GM12878 (cell line): ENCODE measurements at regions not wholly inside any gene's neighbourhood (a gene's known extent, or its start where the extent isn't known, plus 50 kb on each side); places are given as distances from the start of the nearest gene placed in this dataset.

Experiments used
- ASH2L ChIP-seq: fragments of 300-600, 200-600 bp; sonication (generic); IDR thresholded peaks from 2 replicates; pipeline ENCODE4 v1.6.1; 2017; ENCODE audit warnings: low read depth, mild to moderate bottlenecking, borderline replicate concordance
- CEBPB ChIP-seq, 2 experiments: fragments of 150-350 bp in 1 of 2; IDR thresholded peaks; 2 replicates each; pipeline ENCODE4 v1.6.1; 2012 to 2014; ENCODE audit warnings: low read depth in 2 of 2, low read length in 2 of 2, borderline replicate concordance in 1 of 2, inconsistent platforms in 1 of 2
- CHD1 ChIP-seq: IDR thresholded peaks from 2 replicates; pipeline ENCODE4 v1.6.1; 2012; ENCODE audit warnings: low read depth, low read length, improper control_type of control experiment
- CUX1 ChIP-seq: IDR thresholded peaks from 2 replicates; pipeline ENCODE4 v1.6.1; 2012; ENCODE audit warnings: improper control_type of control experiment, low read depth, low read length; ENCODE audit not compliant: insufficient replicate concordance
- HDAC6 ChIP-seq: fragments of 200-600 bp; sonication (generic); IDR thresholded peaks from one replicate; pipeline ENCODE4 v1.8.0; 2017; ENCODE audit warnings: antibody characterized with exemption; ENCODE audit not compliant: unreplicated experiment
- KDM1A ChIP-seq: fragments of 200-600 bp; sonication (generic); IDR thresholded peaks from 2 replicates; pipeline ENCODE4 v1.6.1; 2016; ENCODE audit warnings: borderline replicate concordance
- LARP7 ChIP-seq: fragments of 450-650 bp; IDR thresholded peaks from 2 replicates; pipeline ENCODE4 v1.6.1; 2017; ENCODE audit warnings: mild to moderate bottlenecking
- MXI1 ChIP-seq: fragments of 150-350 bp; IDR thresholded peaks from 2 replicates; pipeline ENCODE4 v1.6.1; 2011; ENCODE audit warnings: low read depth, mild to moderate bottlenecking, inconsistent platforms, low read length, improper control_type of control experiment
- NR2F1 ChIP-seq: fragments of 450-650 bp; conservative IDR thresholded peaks from 2 replicates; pipeline ENCODE4 v1.6.1; 2017; ENCODE audit warnings: mild to moderate bottlenecking
- RELA ChIP-seq: fragments of 450-650 bp; IDR thresholded peaks from 2 replicates; pipeline ENCODE4 v1.8.0; 2014; ENCODE audit warnings: borderline replicate concordance; ENCODE audit not compliant: partially characterized antibody
- RFX5 ChIP-seq: IDR thresholded peaks from 2 replicates; pipeline ENCODE4 v1.6.1; 2011; ENCODE audit warnings: low read depth, low read length, improper control_type of control experiment
- SMC3 ChIP-seq: IDR thresholded peaks from 2 replicates; pipeline ENCODE4 v1.6.1; 2011; ENCODE audit warnings: low read length, improper control_type of control experiment, borderline replicate concordance
- SUZ12 ChIP-seq: fragments of 200-600 bp; sonication (generic); IDR thresholded peaks from one replicate; pipeline ENCODE4 v1.6.1; 2018; ENCODE audit warnings: antibody characterized with exemption, mild to moderate bottlenecking; ENCODE audit not compliant: unreplicated experiment
- ZBTB40 ChIP-seq: fragments of 450-650 bp; IDR thresholded peaks from 2 replicates; pipeline ENCODE4 v1.6.1; 2016; ENCODE audit warnings: mild to moderate bottlenecking, moderate library complexity, borderline replicate concordance
- ZSCAN29 ChIP-seq: fragments of 450-650 bp; IDR thresholded peaks from 2 replicates; pipeline ENCODE4 v1.6.1; 2017; ENCODE audit warnings: mild to moderate bottlenecking, moderate library complexity
- TF ChIP-seq, protein P1 (sequence below): fragments of 450-650 bp; IDR thresholded peaks from 2 replicates; pipeline ENCODE4 v1.6.1; 2017; ENCODE audit warnings: mild to moderate bottlenecking, low read depth, inconsistent platforms; ENCODE audit not compliant: poor library complexity, severe bottlenecking

DNA sequence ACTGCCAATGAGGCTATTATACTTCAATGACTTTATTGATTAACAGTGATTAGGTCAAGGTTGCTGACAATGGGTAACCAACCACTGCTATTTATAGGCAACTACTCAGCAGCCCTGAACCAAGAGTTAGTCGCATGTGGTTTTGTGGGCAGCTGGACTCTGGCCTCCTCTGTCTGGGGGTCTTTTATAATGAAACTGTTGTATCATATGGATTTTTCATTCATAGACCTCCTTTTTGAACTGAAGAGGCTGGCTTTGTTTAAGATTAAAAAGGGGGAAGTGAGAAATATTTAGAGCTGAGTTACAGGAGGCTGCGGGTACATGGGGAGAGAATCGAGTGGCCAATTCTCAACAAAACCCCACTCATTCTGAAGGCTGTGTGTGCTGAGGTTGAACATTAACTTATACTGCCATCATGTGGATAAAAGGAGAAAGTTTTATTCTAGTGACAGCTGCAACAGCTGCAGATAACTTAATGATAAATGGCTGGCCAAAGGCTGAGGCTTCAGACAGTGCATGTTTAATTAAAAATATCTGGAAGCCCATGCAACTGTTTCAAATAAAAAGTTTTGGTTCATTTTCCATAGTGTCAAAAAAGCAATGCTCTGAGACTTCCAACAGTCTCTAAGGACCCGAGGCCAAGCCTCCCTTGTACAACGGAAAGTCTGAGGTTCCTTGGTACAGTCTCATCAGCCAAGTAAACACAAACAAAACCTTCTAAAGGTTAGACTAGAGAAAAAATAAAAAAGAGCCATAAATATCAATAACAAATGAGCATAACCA lies 682.6 kb downstream of the KCNA4 start (continued):
- TF ChIP-seq ASH2L (no peak), ZBTB40 (no peak), SMC3 (peak; percentile 57; the same call in 1 of the 2 replicates), CHD1 (no peak), RFX5 (no peak), ZSCAN29 (no peak), CUX1 (peak; percentile 98), SUZ12 (no peak), HDAC6 (no peak), KDM1A (no peak), MXI1 (no peak), CEBPB (IDR thresholded peaks at IDR 0.05; ENCODE audit: borderline replicate concordance in 1 of 2, low read depth in 2 of 2, low read length in 2 of 2) (no peak), RELA (no peak), NR2F1 (peak; percentile 95), LARP7 (no peak)
- TF ChIP-seq, protein P1, sequence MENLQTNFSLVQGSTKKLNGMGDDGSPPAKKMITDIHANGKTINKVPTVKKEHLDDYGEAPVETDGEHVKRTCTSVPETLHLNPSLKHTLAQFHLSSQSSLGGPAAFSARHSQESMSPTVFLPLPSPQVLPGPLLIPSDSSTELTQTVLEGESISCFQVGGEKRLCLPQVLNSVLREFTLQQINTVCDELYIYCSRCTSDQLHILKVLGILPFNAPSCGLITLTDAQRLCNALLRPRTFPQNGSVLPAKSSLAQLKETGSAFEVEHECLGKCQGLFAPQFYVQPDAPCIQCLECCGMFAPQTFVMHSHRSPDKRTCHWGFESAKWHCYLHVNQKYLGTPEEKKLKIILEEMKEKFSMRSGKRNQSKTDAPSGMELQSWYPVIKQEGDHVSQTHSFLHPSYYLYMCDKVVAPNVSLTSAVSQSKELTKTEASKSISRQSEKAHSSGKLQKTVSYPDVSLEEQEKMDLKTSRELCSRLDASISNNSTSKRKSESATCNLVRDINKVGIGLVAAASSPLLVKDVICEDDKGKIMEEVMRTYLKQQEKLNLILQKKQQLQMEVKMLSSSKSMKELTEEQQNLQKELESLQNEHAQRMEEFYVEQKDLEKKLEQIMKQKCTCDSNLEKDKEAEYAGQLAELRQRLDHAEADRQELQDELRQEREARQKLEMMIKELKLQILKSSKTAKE = peak; percentile 28
